WTC11 (cell line): ENCODE measurements at regions not wholly inside any gene's neighbourhood (a gene's known extent, or its start where the extent isn't known, plus 50 kb on each side); places are given as distances from the start of the nearest gene placed in this dataset.

Experiments
- ZNF232 ChIP-seq: sonication (generic); formaldehyde crosslinking; IDR thresholded peaks from 2 replicates; pipeline ENCODE4 v1.8.0; 2022; ENCODE audit warnings: mild to moderate bottlenecking, missing genetic modification reagents
- TF ChIP-seq, protein P1 (sequence below): fragments of 200-600 bp; IDR thresholded peaks from 2 replicates; pipeline ENCODE4 v1.8.0; 2022; ENCODE audit warnings: antibody characterized with exemption
- TF ChIP-seq, protein P2 (sequence below): sonication (generic); formaldehyde crosslinking; IDR thresholded peaks from 2 replicates; pipeline ENCODE4 v1.8.1; 2022; ENCODE audit warnings: low read depth, missing genetic modification reagents, borderline replicate concordance

DNA sequence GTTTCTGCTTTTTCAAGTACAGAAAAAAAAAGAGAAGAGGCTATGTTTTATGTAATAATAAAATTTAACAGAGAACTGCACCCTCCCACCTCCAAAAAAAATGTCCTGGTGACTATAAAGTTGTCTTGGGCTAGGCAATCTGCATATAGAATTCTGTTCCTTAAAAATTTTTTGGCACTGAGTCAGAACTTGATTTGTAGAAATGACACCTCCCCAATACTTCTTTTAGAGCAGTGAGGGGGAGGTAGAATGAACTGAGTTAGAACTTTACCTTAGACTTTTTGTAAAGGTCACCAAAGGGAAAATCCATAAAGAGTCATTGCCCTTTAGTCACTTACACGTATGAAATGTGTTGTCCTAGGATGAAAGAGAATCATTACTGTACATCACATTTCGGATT is 80.0 kb downstream of the BTG1 start:
- TF ChIP-seq, protein P1, sequence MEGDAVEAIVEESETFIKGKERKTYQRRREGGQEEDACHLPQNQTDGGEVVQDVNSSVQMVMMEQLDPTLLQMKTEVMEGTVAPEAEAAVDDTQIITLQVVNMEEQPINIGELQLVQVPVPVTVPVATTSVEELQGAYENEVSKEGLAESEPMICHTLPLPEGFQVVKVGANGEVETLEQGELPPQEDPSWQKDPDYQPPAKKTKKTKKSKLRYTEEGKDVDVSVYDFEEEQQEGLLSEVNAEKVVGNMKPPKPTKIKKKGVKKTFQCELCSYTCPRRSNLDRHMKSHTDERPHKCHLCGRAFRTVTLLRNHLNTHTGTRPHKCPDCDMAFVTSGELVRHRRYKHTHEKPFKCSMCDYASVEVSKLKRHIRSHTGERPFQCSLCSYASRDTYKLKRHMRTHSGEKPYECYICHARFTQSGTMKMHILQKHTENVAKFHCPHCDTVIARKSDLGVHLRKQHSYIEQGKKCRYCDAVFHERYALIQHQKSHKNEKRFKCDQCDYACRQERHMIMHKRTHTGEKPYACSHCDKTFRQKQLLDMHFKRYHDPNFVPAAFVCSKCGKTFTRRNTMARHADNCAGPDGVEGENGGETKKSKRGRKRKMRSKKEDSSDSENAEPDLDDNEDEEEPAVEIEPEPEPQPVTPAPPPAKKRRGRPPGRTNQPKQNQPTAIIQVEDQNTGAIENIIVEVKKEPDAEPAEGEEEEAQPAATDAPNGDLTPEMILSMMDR = no peak
- TF ChIP-seq, protein P2, sequence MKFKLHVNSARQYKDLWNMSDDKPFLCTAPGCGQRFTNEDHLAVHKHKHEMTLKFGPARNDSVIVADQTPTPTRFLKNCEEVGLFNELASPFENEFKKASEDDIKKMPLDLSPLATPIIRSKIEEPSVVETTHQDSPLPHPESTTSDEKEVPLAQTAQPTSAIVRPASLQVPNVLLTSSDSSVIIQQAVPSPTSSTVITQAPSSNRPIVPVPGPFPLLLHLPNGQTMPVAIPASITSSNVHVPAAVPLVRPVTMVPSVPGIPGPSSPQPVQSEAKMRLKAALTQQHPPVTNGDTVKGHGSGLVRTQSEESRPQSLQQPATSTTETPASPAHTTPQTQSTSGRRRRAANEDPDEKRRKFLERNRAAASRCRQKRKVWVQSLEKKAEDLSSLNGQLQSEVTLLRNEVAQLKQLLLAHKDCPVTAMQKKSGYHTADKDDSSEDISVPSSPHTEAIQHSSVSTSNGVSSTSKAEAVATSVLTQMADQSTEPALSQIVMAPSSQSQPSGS (CRISPR knock-in tag) = no peak
- no peak for TF ChIP-seq ZNF232
